ENCODE measurements at regions not wholly inside any gene's neighbourhood (a gene's known extent, or its start where the extent isn't known, plus 50 kb on each side); places are given as distances from the start of the nearest gene placed in this dataset.

DNA sequence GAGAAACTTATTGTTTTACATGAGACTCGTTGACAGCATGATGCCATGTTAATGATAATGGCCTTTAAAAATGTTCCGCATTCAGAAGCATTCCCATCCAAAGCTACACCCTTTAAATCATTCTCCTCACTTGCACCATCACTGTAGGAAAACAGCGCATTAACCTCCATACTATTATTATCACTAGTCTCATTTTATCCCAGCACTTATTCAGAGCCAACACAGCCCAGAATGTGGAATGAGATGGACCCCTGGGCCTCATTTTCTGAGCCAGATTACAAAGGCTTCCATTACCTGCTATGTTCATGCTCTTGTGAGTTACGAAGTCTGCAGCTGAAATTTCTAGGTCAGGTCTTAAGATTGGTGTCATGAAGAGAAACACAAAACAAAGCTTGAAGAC lies 159.4 kb downstream of the HS3ST3A1 start:
- TF ChIP-seq, protein P1, sequence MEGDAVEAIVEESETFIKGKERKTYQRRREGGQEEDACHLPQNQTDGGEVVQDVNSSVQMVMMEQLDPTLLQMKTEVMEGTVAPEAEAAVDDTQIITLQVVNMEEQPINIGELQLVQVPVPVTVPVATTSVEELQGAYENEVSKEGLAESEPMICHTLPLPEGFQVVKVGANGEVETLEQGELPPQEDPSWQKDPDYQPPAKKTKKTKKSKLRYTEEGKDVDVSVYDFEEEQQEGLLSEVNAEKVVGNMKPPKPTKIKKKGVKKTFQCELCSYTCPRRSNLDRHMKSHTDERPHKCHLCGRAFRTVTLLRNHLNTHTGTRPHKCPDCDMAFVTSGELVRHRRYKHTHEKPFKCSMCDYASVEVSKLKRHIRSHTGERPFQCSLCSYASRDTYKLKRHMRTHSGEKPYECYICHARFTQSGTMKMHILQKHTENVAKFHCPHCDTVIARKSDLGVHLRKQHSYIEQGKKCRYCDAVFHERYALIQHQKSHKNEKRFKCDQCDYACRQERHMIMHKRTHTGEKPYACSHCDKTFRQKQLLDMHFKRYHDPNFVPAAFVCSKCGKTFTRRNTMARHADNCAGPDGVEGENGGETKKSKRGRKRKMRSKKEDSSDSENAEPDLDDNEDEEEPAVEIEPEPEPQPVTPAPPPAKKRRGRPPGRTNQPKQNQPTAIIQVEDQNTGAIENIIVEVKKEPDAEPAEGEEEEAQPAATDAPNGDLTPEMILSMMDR (IDR thresholded peaks at IDR 0.05): no peak
- no peak for TF ChIP-seq EZH2 (IDR thresholded peaks at IDR 0.05; ENCODE audit: borderline replicate concordance, insufficient read depth, low read depth, low read length, poor library complexity, severe bottlenecking)
